HFFc6 (cell line): ENCODE measurements at regions not wholly inside any gene's neighbourhood (a gene's known extent, or its start where the extent isn't known, plus 50 kb on each side); places are given as distances from the start of the nearest gene placed in this dataset.

Experiments used
- DNase-seq: peaks from one replicate; pipeline ENCODE4 v3.0.0-alpha.2; 2018
- H3K27ac Mint-ChIP-seq: 2 replicates; pipeline ENCODE4 v1.8.0; 2020; ENCODE audit warnings: mild to moderate bottlenecking, mixed read lengths
- H3K27me3 Mint-ChIP-seq: 2 replicates; pipeline ENCODE4 v1.8.0; 2021; ENCODE audit warnings: mild to moderate bottlenecking, moderate library complexity, mixed read lengths; ENCODE audit not compliant: insufficient read depth
- H3K36me3 Mint-ChIP-seq: 2 replicates; pipeline ENCODE4 v1.8.0; 2021; ENCODE audit warnings: low read depth, mixed read lengths
- H3K4me1 Mint-ChIP-seq: 2 replicates; pipeline ENCODE4 v1.8.0; 2020; ENCODE audit warnings: low read depth, mixed read lengths
- H3K4me3 Mint-ChIP-seq: 2 replicates; pipeline ENCODE4 v1.8.0; 2020; ENCODE audit warnings: mild to moderate bottlenecking, moderate library complexity, mixed read lengths
- H3K9me3 Mint-ChIP-seq: 2 replicates; pipeline ENCODE4 v1.8.0; 2020; ENCODE audit warnings: mild to moderate bottlenecking, mixed read lengths
- CTCF ChIP-seq: fragments of 200-600 bp; sonication (generic); IDR thresholded peaks from 2 replicates; pipeline ENCODE4 v1.5.0; 2021; ENCODE audit warnings: antibody characterized with exemption, mild to moderate bottlenecking

- no peaks in the 10 kb centered on the region for H3K36me3 Mint-ChIP-seq
- no peaks in the 10 kb centered on the region for H3K4me1 Mint-ChIP-seq
- peaks cover 2% of the 10 kb centered on the region for H3K27me3 Mint-ChIP-seq
- H3K27ac Mint-ChIP-seq: no peak overlapping the region
- no peak overlapping the region for H3K4me3 Mint-ChIP-seq
- no peaks in the 10 kb centered on the region for H3K9me3 Mint-ChIP-seq
- TF ChIP-seq CTCF: no peak
- no peak for DNase-seq
Measured at GRCh38 chr2:222805591-222806304, 55.1 kb upstream of the ACSL3 start.

GRCh38 chr2:222806526-222807137, 54.2 kb upstream of the ACSL3 start:
- Mint-ChIP-seq H3K36me3 (no peaks in the 10 kb centered on the region), H3K9me3 (no peaks in the 10 kb centered on the region), H3K27me3 (peaks cover 3% of the 10 kb centered on the region), H3K27ac (no peak overlapping the region), H3K4me3 (no peak overlapping the region), H3K4me1 (no peaks in the 10 kb centered on the region)
- TF ChIP-seq CTCF: no peak
- DNase-seq: no peak

GRCh38 chr2:222807431-222807830, 53.4 kb upstream of the ACSL3 start:
- Mint-ChIP-seq H3K27ac (no peak overlapping the region), H3K27me3 (peaks cover 5% of the 10 kb centered on the region), H3K9me3 (no peaks in the 10 kb centered on the region), H3K4me1 (no peaks in the 10 kb centered on the region), H3K4me3 (no peak overlapping the region), H3K36me3 (no peaks in the 10 kb centered on the region)
- TF ChIP-seq CTCF: no peak
- no peak for DNase-seq

GRCh38 chr2:222809582-222809981, 51.3 kb upstream of the ACSL3 start:
- Mint-ChIP-seq H3K4me3 (no peak overlapping the region), H3K36me3 (no peaks in the 10 kb centered on the region), H3K27ac (no peak overlapping the region), H3K9me3 (no peaks in the 10 kb centered on the region), H3K4me1 (peaks cover 6% of the 10 kb centered on the region; the same call in 1 of the 2 replicates), H3K27me3 (peaks cover 5% of the 10 kb centered on the region; the same call in 1 of the 2 replicates)
- no peak for TF ChIP-seq CTCF
- no peak for DNase-seq

- Mint-ChIP-seq H3K4me3 (no peak overlapping the region), H3K27me3 (peaks cover 5% of the 10 kb centered on the region; the same call in 1 of the 2 replicates), H3K9me3 (no peaks in the 10 kb centered on the region), H3K27ac (no peak overlapping the region), H3K36me3 (no peaks in the 10 kb centered on the region), H3K4me1 (peaks cover 6% of the 10 kb centered on the region; the same call in 1 of the 2 replicates)
- TF ChIP-seq CTCF: no peak
- no peak for DNase-seq
Measured at GRCh38 chr2:222810044-222810443, 50.8 kb upstream of the ACSL3 start.
